ENCODE measurements at regions not wholly inside any gene's neighbourhood (a gene's known extent, or its start where the extent isn't known, plus 50 kb on each side); places are given as distances from the start of the nearest gene placed in this dataset.
A peak's percentile ranks its signal among the peaks of the same experiment; 100 is the strongest.

DNA sequence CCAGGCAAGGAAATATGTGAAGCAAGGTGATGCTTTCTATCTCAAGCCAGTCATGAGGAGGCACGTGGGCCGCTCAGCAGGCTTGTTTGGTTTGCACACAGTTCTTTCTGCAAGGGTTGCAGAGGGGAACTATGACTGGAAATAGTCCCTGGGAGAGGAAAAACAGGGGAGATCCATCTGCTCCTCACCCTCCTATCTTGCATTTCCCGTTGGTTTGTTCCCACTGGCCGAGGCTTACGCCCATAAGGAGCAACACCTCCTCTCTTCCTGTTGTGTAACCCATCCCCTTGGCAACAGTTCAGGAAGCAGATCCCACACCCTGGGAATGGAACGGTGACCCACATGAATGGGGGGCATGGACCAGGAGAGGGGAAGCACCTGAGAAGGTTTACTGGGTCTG, 72.1 kb upstream of the MAGI1 start:
- Histone ChIP-seq H3K4me1 (no peaks in the 10 kb centered on the region), H3K4me3 (no peak overlapping the region), H3K27me3 (no peaks in the 10 kb centered on the region), H3K36me3 (no peaks in the 10 kb centered on the region), H3K9me3 (no peaks in the 10 kb centered on the region), H3K27ac (no peak overlapping the region)
- TF ChIP-seq EP300 (IDR thresholded peaks at IDR 0.05): peak in 1 of 2 donors; percentile 29
- TF ChIP-seq POLR2A (IDR thresholded peaks at IDR 0.05): no peak
- WGBS, 2 donors: 47 to 51% methylated on average over 6 of the region's 6 CpGs
- no peak for DNase-seq (ENCODE audit: low spot score in 2 of 2)

DNA sequence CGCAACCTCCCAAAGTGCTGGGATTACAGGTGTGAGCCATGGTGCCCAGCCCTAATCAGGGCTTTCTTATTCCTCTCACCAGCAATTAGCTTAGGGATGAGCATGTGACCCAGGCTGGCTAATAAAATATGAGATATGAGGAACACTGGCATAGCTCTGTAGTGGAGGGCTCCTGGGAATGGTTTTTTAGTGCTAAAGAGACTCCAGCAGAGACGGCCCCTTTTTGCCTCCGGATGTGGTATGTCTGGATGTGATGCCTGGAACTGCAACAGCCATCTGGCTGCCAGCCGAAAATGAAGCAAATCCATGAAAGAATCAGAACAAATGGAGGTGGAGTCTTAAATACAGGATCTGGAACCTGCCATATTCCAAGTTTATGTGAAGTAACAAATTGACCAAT, 69.1 kb upstream of the MAGI1 start:
- no peaks in the 10 kb centered on the region for H3K4me1 ChIP-seq
- DNase-seq (ENCODE audit: low spot score in 2 of 2): no peak
- no peak overlapping the region for H3K27ac ChIP-seq
- TF ChIP-seq, protein P1, sequence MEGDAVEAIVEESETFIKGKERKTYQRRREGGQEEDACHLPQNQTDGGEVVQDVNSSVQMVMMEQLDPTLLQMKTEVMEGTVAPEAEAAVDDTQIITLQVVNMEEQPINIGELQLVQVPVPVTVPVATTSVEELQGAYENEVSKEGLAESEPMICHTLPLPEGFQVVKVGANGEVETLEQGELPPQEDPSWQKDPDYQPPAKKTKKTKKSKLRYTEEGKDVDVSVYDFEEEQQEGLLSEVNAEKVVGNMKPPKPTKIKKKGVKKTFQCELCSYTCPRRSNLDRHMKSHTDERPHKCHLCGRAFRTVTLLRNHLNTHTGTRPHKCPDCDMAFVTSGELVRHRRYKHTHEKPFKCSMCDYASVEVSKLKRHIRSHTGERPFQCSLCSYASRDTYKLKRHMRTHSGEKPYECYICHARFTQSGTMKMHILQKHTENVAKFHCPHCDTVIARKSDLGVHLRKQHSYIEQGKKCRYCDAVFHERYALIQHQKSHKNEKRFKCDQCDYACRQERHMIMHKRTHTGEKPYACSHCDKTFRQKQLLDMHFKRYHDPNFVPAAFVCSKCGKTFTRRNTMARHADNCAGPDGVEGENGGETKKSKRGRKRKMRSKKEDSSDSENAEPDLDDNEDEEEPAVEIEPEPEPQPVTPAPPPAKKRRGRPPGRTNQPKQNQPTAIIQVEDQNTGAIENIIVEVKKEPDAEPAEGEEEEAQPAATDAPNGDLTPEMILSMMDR (IDR thresholded peaks at IDR 0.05): no peak
- no peak for TF ChIP-seq EP300 (IDR thresholded peaks at IDR 0.05)
- TF ChIP-seq POLR2A (IDR thresholded peaks at IDR 0.05): no peak
- H3K9me3 ChIP-seq: no peaks in the 10 kb centered on the region
- no peaks in the 10 kb centered on the region for H3K27me3 ChIP-seq
- H3K4me3 ChIP-seq: no peak overlapping the region
- H3K36me3 ChIP-seq: no peaks in the 10 kb centered on the region
- 58 to 63% methylated on average over 4 of the region's 4 CpGs for WGBS, 2 donors

DNA sequence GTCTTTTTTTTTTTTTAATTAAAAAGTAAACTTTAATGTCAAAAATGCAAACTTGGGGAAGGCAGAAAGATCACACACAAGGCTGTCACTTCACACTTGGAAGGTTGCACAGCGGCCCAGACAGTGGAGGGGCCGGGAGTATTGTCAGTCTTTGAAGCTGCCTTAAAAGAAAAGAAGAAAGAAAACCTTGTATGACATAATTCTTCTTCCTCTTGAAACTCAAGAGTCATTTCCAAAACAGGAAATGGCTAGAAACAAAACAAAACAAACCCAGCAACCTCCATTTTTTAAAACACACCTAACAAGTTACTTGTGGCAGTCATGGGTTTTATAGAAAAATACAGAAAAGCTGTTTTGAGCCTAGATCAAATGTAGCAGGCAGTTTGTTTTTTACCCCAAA, 68.1 kb upstream of the MAGI1 start:
- WGBS, 2 donors: 49 to 61% methylated on average over 2 of the region's 2 CpGs
- no peak overlapping the region for H3K4me3 ChIP-seq
- H3K27me3 ChIP-seq: no peaks in the 10 kb centered on the region
- no peaks in the 10 kb centered on the region for H3K9me3 ChIP-seq
- TF ChIP-seq, protein P1 (IDR thresholded peaks at IDR 0.05): no peak
- no peak for TF ChIP-seq POLR2A (IDR thresholded peaks at IDR 0.05)
- no peak for TF ChIP-seq EP300 (IDR thresholded peaks at IDR 0.05)
- H3K36me3 ChIP-seq: no peaks in the 10 kb centered on the region
- no peak for DNase-seq (ENCODE audit: low spot score in 2 of 2)
- no peaks in the 10 kb centered on the region for H3K4me1 ChIP-seq
- no peak overlapping the region for H3K27ac ChIP-seq

DNA sequence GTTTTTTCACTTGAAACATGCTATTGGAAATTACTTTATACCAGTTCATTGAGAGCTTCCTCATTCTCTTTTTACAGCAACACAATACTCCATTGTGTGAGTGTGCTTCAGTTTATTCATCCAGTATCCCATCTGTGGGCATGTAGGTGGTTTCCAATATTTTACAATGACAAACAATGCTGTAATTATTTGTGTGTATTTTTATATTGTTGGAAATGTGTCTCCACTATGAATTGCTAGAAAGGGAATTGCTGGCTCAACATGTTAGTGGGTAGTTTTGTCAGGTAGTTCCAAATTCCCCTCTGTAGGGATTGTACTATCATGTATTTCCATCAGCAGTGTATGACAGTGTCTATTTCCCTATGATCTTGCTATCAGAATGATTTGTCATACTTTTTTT, 65.8 kb upstream of the MAGI1 start:
- Histone ChIP-seq H3K4me1 (no peaks in the 10 kb centered on the region), H3K36me3 (no peaks in the 10 kb centered on the region), H3K9me3 (no peaks in the 10 kb centered on the region), H3K27ac (no peak overlapping the region), H3K4me3 (no peak overlapping the region), H3K27me3 (no peaks in the 10 kb centered on the region)
- TF ChIP-seq EP300 (IDR thresholded peaks at IDR 0.05) (no peak), POLR2A (IDR thresholded peaks at IDR 0.05) (no peak)
- TF ChIP-seq, protein P1 (IDR thresholded peaks at IDR 0.05): no peak
- DNase-seq (ENCODE audit: low spot score in 2 of 2): no peak

DNA sequence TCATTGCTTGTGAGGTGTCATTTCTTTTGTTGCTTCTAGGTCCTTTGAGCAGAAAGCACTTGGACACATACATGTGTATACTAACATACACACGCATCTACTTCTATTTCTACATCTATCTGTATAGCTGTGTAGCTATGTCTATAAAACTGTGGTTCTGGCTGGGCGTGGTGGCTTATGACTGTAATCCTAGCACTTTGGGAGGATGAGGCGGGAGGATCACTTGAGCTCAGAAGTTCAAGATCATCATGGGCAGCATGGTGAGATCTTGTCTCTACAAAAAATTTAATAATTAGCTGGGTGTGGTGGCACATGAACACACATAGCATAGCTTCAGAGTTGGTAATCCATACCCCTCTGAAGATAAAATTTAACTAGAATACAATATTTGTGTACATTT, 65.0 kb upstream of the MAGI1 start:
- TF ChIP-seq, protein P1 (IDR thresholded peaks at IDR 0.05): no peak
- TF ChIP-seq POLR2A (IDR thresholded peaks at IDR 0.05) (no peak), EP300 (IDR thresholded peaks at IDR 0.05) (no peak)
- WGBS, 2 donors: 92 to 98% methylated on average over 3 of the region's 3 CpGs
- Histone ChIP-seq H3K27me3 (no peaks in the 10 kb centered on the region), H3K4me3 (no peak overlapping the region), H3K36me3 (no peaks in the 10 kb centered on the region), H3K27ac (no peak overlapping the region), H3K9me3 (no peaks in the 10 kb centered on the region), H3K4me1 (no peaks in the 10 kb centered on the region)
- no peak for DNase-seq (ENCODE audit: low spot score in 2 of 2)

DNA sequence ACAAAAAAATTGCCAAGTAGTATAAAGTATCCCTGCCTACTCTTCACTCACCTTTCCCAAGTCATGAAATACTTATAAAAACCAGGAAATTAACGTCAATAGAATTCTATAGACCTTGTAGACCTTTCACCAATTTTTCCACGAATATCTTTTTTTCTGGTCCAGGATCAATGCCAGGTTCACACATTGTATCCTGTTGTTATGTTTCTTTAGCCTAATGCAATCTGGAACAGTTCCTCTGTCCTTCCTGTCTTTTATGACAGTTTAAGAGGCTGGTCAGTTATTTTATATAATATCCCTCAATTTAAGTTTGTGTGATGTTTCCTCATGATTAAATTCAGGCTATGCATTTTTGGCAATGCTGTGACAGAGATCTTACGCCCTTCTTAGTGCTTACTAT, 63.2 kb upstream of the MAGI1 start:
- H3K36me3 ChIP-seq: no peaks in the 10 kb centered on the region
- H3K27ac ChIP-seq: no peak overlapping the region
- DNase-seq (ENCODE audit: low spot score in 2 of 2): no peak
- H3K27me3 ChIP-seq: no peaks in the 10 kb centered on the region
- H3K4me3 ChIP-seq: no peak overlapping the region
- no peaks in the 10 kb centered on the region for H3K4me1 ChIP-seq
- no peaks in the 10 kb centered on the region for H3K9me3 ChIP-seq
- 73 to 74% methylated on average over 3 of the region's 3 CpGs for WGBS, 2 donors
- TF ChIP-seq, protein P1 (IDR thresholded peaks at IDR 0.05): no peak

All from tibial nerve (tissue), 4 donors.